GM12801 (cell line): ENCODE measurements at regions not wholly inside any gene's neighbourhood (a gene's known extent, or its start where the extent isn't known, plus 50 kb on each side); places are given as distances from the start of the nearest gene placed in this dataset.

Source experiments
- CTCF ChIP-seq: IDR thresholded peaks from one replicate; pipeline ENCODE4 v1.5.1; 2011; ENCODE audit warnings: control low read depth; ENCODE audit not compliant: insufficient read length; ENCODE audit errors: extremely low read depth

GRCh38 chr13:105432438-105432837 lies 1103.0 kb downstream of the EFNB2 start:
- TF ChIP-seq CTCF: no peak

GRCh38 chr13:105428811-105429210 lies 1106.7 kb downstream of the EFNB2 start:
- TF ChIP-seq CTCF: no peak

GRCh38 chr13:105426441-105426840 lies 1109.0 kb downstream of the EFNB2 start:
- TF ChIP-seq CTCF: no peak

GRCh38 chr13:105414639-105415038 lies 1120.8 kb downstream of the EFNB2 start:
- no peak for TF ChIP-seq CTCF

GRCh38 chr13:105412171-105412570 lies 1123.3 kb downstream of the EFNB2 start:
- TF ChIP-seq CTCF: no peak

- TF ChIP-seq CTCF: no peak
Measured at GRCh38 chr13:105410602-105411001, 1124.9 kb downstream of the EFNB2 start.

- no peak for TF ChIP-seq CTCF
Measured at GRCh38 chr13:105406551-105406950, 1128.9 kb downstream of the EFNB2 start.

GRCh38 chr13:105403086-105403485 lies 1132.4 kb downstream of the EFNB2 start:
- TF ChIP-seq CTCF: no peak
